H9 (cell line): ENCODE measurements at regions not wholly inside any gene's neighbourhood (a gene's known extent, or its start where the extent isn't known, plus 50 kb on each side); places are given as distances from the start of the nearest gene placed in this dataset.

Experiments
- DNase-seq: peaks from one replicate; pipeline ENCODE4 v3.0.0-alpha.2; 2017
- H2AFZ ChIP-seq: one replicate; pipeline ENCODE4 v1.6.1; 2013; ENCODE audit warnings: mild to moderate bottlenecking, low read length, control low read depth, moderate library complexity
- H2AK5ac ChIP-seq: 2 replicates; pipeline ENCODE4 v1.6.1; 2013; ENCODE audit warnings: low read length, control low read depth, mixed read lengths; ENCODE audit not compliant: insufficient read length
- H2BK120ac ChIP-seq: one replicate; pipeline ENCODE4 v1.6.1; 2013; ENCODE audit warnings: low read depth, mild to moderate bottlenecking, low read length, control low read depth, inconsistent platforms; ENCODE audit not compliant: poor library complexity, severe bottlenecking
- H2BK12ac ChIP-seq: 2 replicates; pipeline ENCODE4 v1.6.1; 2013; ENCODE audit warnings: low read length, control low read depth, mixed read lengths, low read depth; ENCODE audit not compliant: insufficient read length
- H2BK15ac ChIP-seq: 2 replicates; pipeline ENCODE4 v1.6.1; 2013; ENCODE audit warnings: low read depth, low read length, control low read depth
- H2BK20ac ChIP-seq: one replicate; pipeline ENCODE4 v1.6.1; 2013; ENCODE audit warnings: low read depth, mild to moderate bottlenecking, low read length, control low read depth, inconsistent platforms; ENCODE audit not compliant: poor library complexity, severe bottlenecking
- H2BK5ac ChIP-seq: 2 replicates; pipeline ENCODE4 v1.6.1; 2013; ENCODE audit warnings: low read length, control low read depth, mixed read lengths; ENCODE audit not compliant: insufficient read length
- H3K14ac ChIP-seq: 2 replicates; pipeline ENCODE4 v1.6.1; 2013; ENCODE audit warnings: low read length, control low read depth; ENCODE audit not compliant: insufficient read depth
- H3K18ac ChIP-seq: 2 replicates; pipeline ENCODE4 v1.6.1; 2013; ENCODE audit warnings: low read depth, mild to moderate bottlenecking, mixed read lengths, low read length, control low read depth; ENCODE audit not compliant: insufficient read length
- H3K23ac ChIP-seq: 2 replicates; pipeline ENCODE4 v1.6.1; 2013; ENCODE audit warnings: low read length, control low read depth, mixed read lengths, low read depth; ENCODE audit not compliant: insufficient read length
- H3K23me2 ChIP-seq: 2 replicates; pipeline ENCODE4 v1.6.1; 2013; ENCODE audit warnings: low read depth, mild to moderate bottlenecking, mixed read lengths, low read length, control low read depth; ENCODE audit not compliant: insufficient read length, poor library complexity, severe bottlenecking
- H3K27ac ChIP-seq: 2 replicates; pipeline ENCODE4 v1.5.1; 2013; ENCODE audit warnings: low read length, control low read depth, mixed read lengths, low read depth; ENCODE audit not compliant: insufficient read length
- H3K27me3 ChIP-seq: 2 replicates; pipeline ENCODE4 v1.6.1; 2013; ENCODE audit warnings: low read length, control low read depth, inconsistent platforms; ENCODE audit not compliant: insufficient read depth
- H3K4ac ChIP-seq: 2 replicates; pipeline ENCODE4 v1.6.1; 2013; ENCODE audit warnings: low read depth, mild to moderate bottlenecking, control low read depth, inconsistent platforms, low read length, moderate library complexity
- H3K4me1 ChIP-seq: 2 replicates; pipeline ENCODE4 v1.6.1; 2013; ENCODE audit warnings: low read length, control low read depth, inconsistent platforms; ENCODE audit not compliant: insufficient read depth
- H3K4me2 ChIP-seq: 2 replicates; pipeline ENCODE4 v1.6.1; 2013; ENCODE audit warnings: low read length, control low read depth, mixed read lengths; ENCODE audit not compliant: insufficient read length, insufficient read depth
- H3K56ac ChIP-seq: 2 replicates; pipeline ENCODE4 v1.6.1; 2013; ENCODE audit warnings: low read depth, mild to moderate bottlenecking, mixed read lengths, low read length, control low read depth; ENCODE audit not compliant: insufficient read length
- H3K79me1 ChIP-seq: 2 replicates; pipeline ENCODE4 v1.6.1; 2013; ENCODE audit warnings: low read depth, mild to moderate bottlenecking, moderate library complexity, low read length, control low read depth, inconsistent platforms; ENCODE audit not compliant: insufficient read depth, poor library complexity, severe bottlenecking
- H3K79me2 ChIP-seq: 2 replicates; pipeline ENCODE4 v1.6.1; 2013; ENCODE audit warnings: low read length, control low read depth, inconsistent platforms; ENCODE audit not compliant: insufficient read depth
- H3K9ac ChIP-seq: 2 replicates; pipeline ENCODE4 v1.6.1; 2013; ENCODE audit warnings: low read length, control low read depth, mixed read lengths; ENCODE audit not compliant: insufficient read length; ENCODE audit errors: extremely low read depth
- H3K9me3 ChIP-seq: one replicate; pipeline ENCODE4 v1.6.1; 2013; ENCODE audit warnings: low read depth, low read length, inconsistent platforms; ENCODE audit not compliant: control insufficient read depth
- H3T11ph ChIP-seq: one replicate; pipeline ENCODE4 v1.6.1; 2013; ENCODE audit warnings: mild to moderate bottlenecking, low read length, control low read depth, inconsistent platforms
- H4K20me1 ChIP-seq: one replicate; pipeline ENCODE4 v1.6.1; 2013; ENCODE audit not compliant: control insufficient read depth, insufficient read length, insufficient read depth
- H4K5ac ChIP-seq: 2 replicates; pipeline ENCODE4 v1.6.1; 2013; ENCODE audit warnings: low read depth, mild to moderate bottlenecking, mixed read lengths, low read length, control low read depth; ENCODE audit not compliant: insufficient read length
- H4K8ac ChIP-seq: replicated peaks from 2 replicates; pipeline ENCODE4 v1.6.1; 2013; ENCODE audit warnings: low read length, control low read depth, mixed read lengths, low read depth; ENCODE audit not compliant: insufficient read length
- H4K91ac ChIP-seq: 2 replicates; pipeline ENCODE4 v1.6.1; 2013; ENCODE audit warnings: low read depth, mild to moderate bottlenecking, moderate library complexity, mixed read lengths, low read length, control low read depth; ENCODE audit not compliant: insufficient read length
- H3K27ac Mint-ChIP-seq, 3 experiments: 2 replicates in 2 of 3; 3 replicates in 1 of 3; pipeline ENCODE4 v1.8.0; 2020 to 2021; ENCODE audit warnings: mixed read lengths in 3 of 3, mild to moderate bottlenecking in 1 of 3, moderate library complexity in 1 of 3
- H3K27me3 Mint-ChIP-seq: 2 replicates; pipeline ENCODE4 v1.8.0; 2021; ENCODE audit warnings: low read depth, mild to moderate bottlenecking, moderate library complexity, mixed read lengths
- H3K36me3 Mint-ChIP-seq, 3 experiments: 2 replicates in 2 of 3; 3 replicates in 1 of 3; pipeline ENCODE4 v1.8.0; 2020 to 2021; ENCODE audit warnings: low read depth in 3 of 3, mixed read lengths in 3 of 3; ENCODE audit not compliant: insufficient read depth in 1 of 3
- H3K4me1 Mint-ChIP-seq, 2 experiments: 2 replicates each; pipeline ENCODE4 v1.8.0; 2020; ENCODE audit warnings: mixed read lengths in 2 of 2
- H3K4me3 Mint-ChIP-seq, 2 experiments: 2 replicates in 1 of 2; 3 replicates in 1 of 2; pipeline ENCODE4 v1.8.0; 2020 to 2021; ENCODE audit warnings: mild to moderate bottlenecking in 2 of 2, mixed read lengths in 2 of 2, moderate library complexity in 1 of 2
- H3K9me3 Mint-ChIP-seq, 2 experiments: 2 replicates in 1 of 2; 3 replicates in 1 of 2; pipeline ENCODE4 v1.8.0; 2020; ENCODE audit warnings: mild to moderate bottlenecking in 2 of 2, mixed read lengths in 2 of 2, moderate library complexity in 1 of 2
- WGBS: extraction: QIAGEN DNeasy Blood & Tissue Kit; methylation state at CpG from one replicate; pipeline ENCODE4 v1.1.7; 2013; ENCODE audit warnings: missing lambda C conversion rate, low lambda C conversion rate, mixed read lengths; ENCODE audit not compliant: insufficient read length; ENCODE audit errors: extremely low coverage; 5-methylcytosine and 5-hydroxymethylcytosine counted together
- TF ChIP-seq, protein P1 (sequence below): fragments of 200-600 bp; sonication (generic); conservative IDR thresholded peaks from 3 replicates; pipeline ENCODE4 v1.8.0; 2021; ENCODE audit warnings: antibody characterized with exemption, mild to moderate bottlenecking

DNA sequence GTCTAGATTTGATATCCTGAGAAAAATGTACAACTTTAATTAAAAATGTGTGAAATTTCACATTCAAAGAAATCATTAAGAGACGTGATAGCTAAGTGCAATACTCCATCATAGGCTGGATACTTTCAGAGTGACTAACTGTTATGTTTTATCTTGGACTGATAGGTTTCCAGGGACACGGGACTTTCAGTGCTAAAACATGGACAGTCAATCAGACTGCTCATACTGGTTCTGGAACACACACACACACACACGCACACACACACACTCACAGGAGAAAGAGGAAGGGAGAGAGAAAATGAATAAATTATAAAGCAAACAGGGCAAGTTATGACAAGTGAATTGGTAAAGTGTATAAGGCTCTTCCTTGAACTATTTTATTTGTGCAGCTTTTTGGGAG, 955.9 kb downstream of the SLITRK5 start:
- no peaks in the 10 kb centered on the region for H3K23me2 ChIP-seq

More for the DNA sequence above, 955.9 kb downstream of the SLITRK5 start:
- no peak overlapping the region for H2BK15ac ChIP-seq
- H3K27me3 ChIP-seq = no peaks in the 10 kb centered on the region
- H3K4me2 ChIP-seq = no peak overlapping the region
- no peak overlapping the region for H3K27ac Mint-ChIP-seq
- peaks cover 13 to 14% of the 10 kb centered on the region in 2 experiments for H3K9me3 Mint-ChIP-seq
- TF ChIP-seq, protein P1, sequence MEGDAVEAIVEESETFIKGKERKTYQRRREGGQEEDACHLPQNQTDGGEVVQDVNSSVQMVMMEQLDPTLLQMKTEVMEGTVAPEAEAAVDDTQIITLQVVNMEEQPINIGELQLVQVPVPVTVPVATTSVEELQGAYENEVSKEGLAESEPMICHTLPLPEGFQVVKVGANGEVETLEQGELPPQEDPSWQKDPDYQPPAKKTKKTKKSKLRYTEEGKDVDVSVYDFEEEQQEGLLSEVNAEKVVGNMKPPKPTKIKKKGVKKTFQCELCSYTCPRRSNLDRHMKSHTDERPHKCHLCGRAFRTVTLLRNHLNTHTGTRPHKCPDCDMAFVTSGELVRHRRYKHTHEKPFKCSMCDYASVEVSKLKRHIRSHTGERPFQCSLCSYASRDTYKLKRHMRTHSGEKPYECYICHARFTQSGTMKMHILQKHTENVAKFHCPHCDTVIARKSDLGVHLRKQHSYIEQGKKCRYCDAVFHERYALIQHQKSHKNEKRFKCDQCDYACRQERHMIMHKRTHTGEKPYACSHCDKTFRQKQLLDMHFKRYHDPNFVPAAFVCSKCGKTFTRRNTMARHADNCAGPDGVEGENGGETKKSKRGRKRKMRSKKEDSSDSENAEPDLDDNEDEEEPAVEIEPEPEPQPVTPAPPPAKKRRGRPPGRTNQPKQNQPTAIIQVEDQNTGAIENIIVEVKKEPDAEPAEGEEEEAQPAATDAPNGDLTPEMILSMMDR = no peak
- H4K5ac ChIP-seq = no peak overlapping the region
- no peak overlapping the region for H3K18ac ChIP-seq
- no peak overlapping the region for H2BK20ac ChIP-seq
- no peak overlapping the region for H2BK5ac ChIP-seq
- no peak overlapping the region for H3T11ph ChIP-seq
- H2AK5ac ChIP-seq = no peak overlapping the region
- no peak overlapping the region for H3K27ac ChIP-seq
- no peak overlapping the region for H2AFZ ChIP-seq
- WGBS = no CpG with 5 or more reads among the region's 3 CpGs
- no peak overlapping the region for H2BK12ac ChIP-seq
- no peaks in the 10 kb centered on the region for H3K4me1 Mint-ChIP-seq
- H3K9me3 ChIP-seq = no peaks in the 10 kb centered on the region
- no peaks in the 10 kb centered on the region for H3K27me3 Mint-ChIP-seq
- no peaks in the 10 kb centered on the region for H3K79me1 ChIP-seq
- H2BK120ac ChIP-seq = no peak overlapping the region
- no peak overlapping the region for H3K4me3 Mint-ChIP-seq
- DNase-seq = no peak
- H4K8ac ChIP-seq = no peak overlapping the region
- H3K23ac ChIP-seq = no peak overlapping the region
- peaks cover 2 to 11% (median 9%) of the 10 kb centered on the region in 3 experiments; a peak in 5 of 7 replicates for H3K36me3 Mint-ChIP-seq
- no peaks in the 10 kb centered on the region for H3K4me1 ChIP-seq
- H4K91ac ChIP-seq = no peak overlapping the region
- H3K4ac ChIP-seq = no peak overlapping the region
- H3K79me2 ChIP-seq = no peaks in the 10 kb centered on the region
- no peak overlapping the region for H3K56ac ChIP-seq
- no peaks in the 10 kb centered on the region for H4K20me1 ChIP-seq
- H3K14ac ChIP-seq = no peak overlapping the region
- H3K9ac ChIP-seq = no peak overlapping the region
